Ovary (tissue), 7 donors: ENCODE measurements at regions not wholly inside any gene's neighbourhood (a gene's known extent, or its start where the extent isn't known, plus 50 kb on each side); places are given as distances from the start of the nearest gene placed in this dataset.
"Not testable (repeated sequence)": the region's sequence is repeated elsewhere in the genome, so short reads cannot be mapped to it uniquely, and the experiment has no call there.

Source experiments
- DNase-seq, 5 donors: peaks; one replicate each; pipeline ENCODE4 v3.0.0-alpha.2; 2019 to 2020
- H3K27ac ChIP-seq, 2 donors: fragments of 200-600 bp; one replicate each; pipeline versions ENCODE4 v1.5.1 to v1.8.0; 2019 to 2022
- H3K27me3 ChIP-seq: fragments of 200-600 bp; one replicate; pipeline ENCODE4 v1.8.0; 2022
- H3K36me3 ChIP-seq: fragments of 200-600 bp; sonication (generic); one replicate; pipeline ENCODE4 v1.5.1; 2019
- H3K4me1 ChIP-seq: one replicate; pipeline ENCODE4 v1.8.1; 2013; ENCODE audit warnings: mild to moderate bottlenecking, moderate library complexity; ENCODE audit not compliant: insufficient read depth
- H3K4me3 ChIP-seq: fragments of 200-600 bp; sonication (generic); one replicate; pipeline ENCODE4 v1.5.1; 2017
- H3K9me3 ChIP-seq, 2 donors: fragments of 200-600 bp in 1 of 2; sonication (generic) in 1 of 2; one replicate each; pipeline versions ENCODE4 v1.5.1 to v1.8.1; 2013 to 2019; ENCODE audit warnings: mild to moderate bottlenecking in 1 of 2, moderate library complexity in 1 of 2
- CTCF ChIP-seq, 3 donors: fragments of 450-650 bp in 2 of 3; fragments of 200-600 bp in 1 of 3; IDR thresholded peaks; one replicate each; pipeline versions ENCODE4 v1.5.1 to v1.8.0; 2016 to 2022; ENCODE audit warnings: antibody characterized with exemption in 3 of 3, mild to moderate bottlenecking in 1 of 3
- EP300 ChIP-seq: sonication (generic); formaldehyde crosslinking; IDR thresholded peaks from one replicate; pipeline ENCODE4 v1.6.1; 2017; ENCODE audit warnings: antibody characterized with exemption
- POLR2A ChIP-seq: fragments of 450-650 bp; IDR thresholded peaks from one replicate; pipeline ENCODE4 v1.6.1; 2017; ENCODE audit warnings: antibody characterized with exemption, mild to moderate bottlenecking, moderate library complexity
- WGBS, 3 donors: extraction: QIAGEN DNeasy Blood & Tissue Kit in 1 of 3; methylation state at CpG; one replicate each; pipeline versions ENCODE4 v1.1.5 to v1.1.7; 2013 to 2017; 5-methylcytosine and 5-hydroxymethylcytosine counted together
- intact Hi-C, 4 donors: fragments of 100-400 bp; cut with DNase I; formaldehyde crosslinking; loops; one replicate each; pipeline versions ENCODE4 v1.11.0 to v1.15.1; 2022 to 2023
- donor health status: DM: no; HTN: no; CAD: no; lungs with moderate emphysema.
- donor health status: DM: no; HTN: no; CAD: no.
- donor health status: Bipolar disorder and iron deficiency.
- donor health status: DM: no; HTN: no; CAD: no.
- donor health status: DM: yes; HTN: yes; CAD: no.

DNA sequence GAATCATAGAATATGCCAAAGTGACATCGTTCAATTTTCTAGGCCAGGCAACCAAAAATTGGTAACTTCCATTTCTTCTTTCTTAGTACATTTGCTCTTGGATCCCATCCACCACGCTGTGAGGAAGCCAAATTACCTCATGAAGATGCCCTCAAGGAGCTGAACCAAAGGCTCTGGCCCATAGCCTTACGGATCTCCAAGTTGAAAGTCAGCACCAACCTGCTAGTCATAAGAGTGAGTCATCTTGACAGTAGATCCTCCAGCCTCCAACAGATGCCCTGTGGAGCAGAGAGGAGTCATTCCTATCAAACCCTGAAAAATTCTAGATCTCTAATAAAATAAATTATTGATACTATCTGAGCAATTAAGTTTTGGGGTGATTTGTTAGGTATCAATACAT is 322.5 kb upstream of the COL8A1 start:
- Histone ChIP-seq H3K4me3 (no peak overlapping the region), H3K4me1 (no peaks in the 10 kb centered on the region), H3K27me3 (no peaks in the 10 kb centered on the region), H3K27ac (no peak overlapping the region), H3K36me3 (no peaks in the 10 kb centered on the region), H3K9me3 (no peaks in the 10 kb centered on the region)
- DNase-seq: no peak
- intact Hi-C loops: no loop called here
- no peak for TF ChIP-seq CTCF (IDR thresholded peaks at IDR 0.05)
- TF ChIP-seq POLR2A: no peak
- no peak for TF ChIP-seq EP300
- WGBS, 3 donors: 89 to 92% (median 91%) methylated on average over 3 of the region's 3 CpGs

DNA sequence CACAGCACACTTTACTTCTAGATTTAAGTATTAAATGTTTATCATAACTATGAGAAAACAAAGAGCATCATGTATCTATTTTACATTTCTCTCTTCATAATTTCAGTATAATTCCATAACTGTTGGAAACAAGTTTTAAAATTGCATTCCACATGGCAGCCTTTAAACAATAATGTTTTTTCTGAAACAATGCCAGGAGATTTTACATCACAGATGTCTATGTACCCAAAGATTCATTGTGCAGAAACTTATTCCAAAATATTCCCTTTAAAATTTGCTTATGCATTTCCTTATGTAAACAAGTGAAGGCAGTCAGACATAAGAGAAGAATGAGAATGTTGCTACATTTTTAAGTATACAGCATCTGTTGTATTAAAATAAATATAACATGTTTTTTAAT is 324.9 kb upstream of the COL8A1 start:
- intact Hi-C loops: no loop called here
- Histone ChIP-seq H3K36me3 (no peaks in the 10 kb centered on the region), H3K27me3 (no peaks in the 10 kb centered on the region), H3K4me1 (no peaks in the 10 kb centered on the region), H3K9me3 (no peaks in the 10 kb centered on the region), H3K4me3 (no peak overlapping the region), H3K27ac (no peak overlapping the region)
- no peak for DNase-seq
- TF ChIP-seq POLR2A: no peak
- no peak for TF ChIP-seq CTCF (IDR thresholded peaks at IDR 0.05)
- TF ChIP-seq EP300: no peak

DNA sequence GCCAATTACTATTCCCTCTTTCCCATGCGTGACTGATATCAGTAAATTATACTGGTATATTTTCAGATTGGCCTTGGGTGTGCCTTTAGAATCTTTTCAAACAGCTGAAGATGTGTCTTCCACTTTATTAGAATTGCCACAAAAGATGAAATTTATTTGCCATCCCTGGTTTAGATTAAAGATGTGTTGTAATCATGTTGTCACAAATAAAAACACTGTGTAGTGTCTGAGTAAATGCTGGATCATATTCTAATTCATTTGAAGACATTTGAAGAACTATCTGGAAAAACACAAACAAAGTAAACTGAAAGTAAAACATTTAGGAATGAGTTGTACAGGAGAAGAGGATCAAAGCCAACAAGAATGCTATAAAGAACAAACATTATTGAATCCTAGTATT is 339.7 kb upstream of the COL8A1 start:
- 66 to 74% (median 69%) methylated on average over 1 of the region's 1 CpG for WGBS, 3 donors
- Histone ChIP-seq H3K36me3 (no peaks in the 10 kb centered on the region), H3K9me3 (no peaks in the 10 kb centered on the region), H3K27me3 (no peaks in the 10 kb centered on the region), H3K4me1 (no peaks in the 10 kb centered on the region), H3K27ac (no peak overlapping the region), H3K4me3 (no peak overlapping the region)
- intact Hi-C loops: no loop called here
- DNase-seq: no peak
- no peak for TF ChIP-seq CTCF (IDR thresholded peaks at IDR 0.05)
- no peak for TF ChIP-seq POLR2A
- no peak for TF ChIP-seq EP300

GRCh38 chr3:99295836-99296235 is 342.6 kb upstream of the COL8A1 start:
- H3K27ac ChIP-seq: no peak overlapping the region
- DNase-seq: no peak
- H3K36me3 ChIP-seq: no peaks in the 10 kb centered on the region
- no peak overlapping the region for H3K4me3 ChIP-seq
- 89 to 93% (median 92%) methylated on average over 1 of the region's 1 CpG for WGBS, 3 donors
- no peaks in the 10 kb centered on the region for H3K4me1 ChIP-seq
- TF ChIP-seq POLR2A (no peak), CTCF (IDR thresholded peaks at IDR 0.05) (no peak), EP300 (no peak)
- H3K27me3 ChIP-seq: no peaks in the 10 kb centered on the region
- no peaks in the 10 kb centered on the region for H3K9me3 ChIP-seq
- intact Hi-C loops: no loop called here

GRCh38 chr3:99294092-99294491 is 344.3 kb upstream of the COL8A1 start:
- H3K27ac ChIP-seq, H3K4me1 ChIP-seq, intact Hi-C loops, H3K9me3 ChIP-seq, H3K27me3 ChIP-seq, H3K36me3 ChIP-seq, DNase-seq, H3K4me3 ChIP-seq: not testable (repeated sequence)
- WGBS, 3 donors: 12 to 30% (median 22%) methylated on average over 6 to 8 of the region's 8 CpGs
